Colonic mucosa (tissue), 4 donors: ENCODE measurements at regions not wholly inside any gene's neighbourhood (a gene's known extent, or its start where the extent isn't known, plus 50 kb on each side); places are given as distances from the start of the nearest gene placed in this dataset.

Experiments
- DNase-seq: peaks from one replicate; pipeline ENCODE4 v3.0.0-alpha.2; 2020
- H3K27ac ChIP-seq: fragments of 200-600 bp; one replicate; pipeline ENCODE4 v1.8.0; 2021
- H3K27me3 ChIP-seq: fragments of 200-600 bp; one replicate; pipeline ENCODE4 v1.8.0; 2021
- H3K36me3 ChIP-seq: fragments of 200-600 bp; one replicate; pipeline ENCODE4 v1.8.0; 2021
- H3K4me1 ChIP-seq: fragments of 200-600 bp; one replicate; pipeline ENCODE4 v1.8.0; 2021; ENCODE audit warnings: mild to moderate bottlenecking
- H3K4me3 ChIP-seq: fragments of 200-600 bp; one replicate; pipeline ENCODE4 v1.8.0; 2021
- H3K9ac ChIP-seq, 2 donors: one replicate each; pipeline ENCODE4 v1.7.0; 2013; ENCODE audit warnings: control low read depth in 2 of 2, low read depth in 2 of 2, low read length in 2 of 2
- H3K9me3 ChIP-seq: fragments of 200-600 bp; one replicate; pipeline ENCODE4 v1.8.0; 2021
- CTCF ChIP-seq: fragments of 200-600 bp; IDR thresholded peaks from one replicate; pipeline ENCODE4 v1.8.0; 2022; ENCODE audit warnings: antibody characterized with exemption, mild to moderate bottlenecking
- intact Hi-C: fragments of 100-400 bp; cut with DNase I; formaldehyde crosslinking; loops from one replicate; pipeline ENCODE4 v1.14.1; 2022
- donor health status: healthy.
- donor health status: DM: no; HTN: no; CAD: no.
- donor health status: DM: no; HTN: no; CAD: no.

GRCh38 chr9:86859056-86859455 lies 88.2 kb downstream of the GAS1 start:
- Histone ChIP-seq H3K27me3 (no peaks in the 10 kb centered on the region), H3K4me1 (no peaks in the 10 kb centered on the region), H3K27ac (no peak overlapping the region), H3K9me3 (no peaks in the 10 kb centered on the region), H3K4me3 (no peak overlapping the region), H3K9ac (no peak overlapping the region), H3K36me3 (no peaks in the 10 kb centered on the region)
- no peak for TF ChIP-seq CTCF
- no peak for DNase-seq
- intact Hi-C loops: no loop called here

DNA sequence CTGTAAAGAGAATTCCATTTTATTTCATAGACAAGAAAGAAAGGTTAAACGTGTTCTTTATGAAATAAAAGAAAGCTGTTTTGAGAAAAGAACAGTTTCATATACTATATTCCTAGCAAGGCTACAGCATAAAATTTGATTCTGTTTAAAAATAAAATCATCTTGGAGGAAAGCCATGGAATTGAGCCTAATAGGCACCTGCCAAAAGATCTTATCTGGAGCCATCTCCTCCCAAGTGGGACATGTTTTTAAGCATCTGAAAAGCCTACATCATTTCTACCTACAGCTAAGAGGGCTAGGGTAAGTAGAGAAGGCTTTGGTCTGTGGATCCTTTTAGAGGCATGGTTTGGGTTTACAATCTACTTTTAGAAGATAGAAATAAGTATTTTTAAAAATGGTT lies 89.3 kb downstream of the GAS1 start:
- no peak overlapping the region for H3K27ac ChIP-seq
- H3K9ac ChIP-seq: no peak overlapping the region
- intact Hi-C loops: no loop called here
- no peaks in the 10 kb centered on the region for H3K9me3 ChIP-seq
- H3K27me3 ChIP-seq: no peaks in the 10 kb centered on the region
- no peak overlapping the region for H3K4me3 ChIP-seq
- H3K4me1 ChIP-seq: no peaks in the 10 kb centered on the region
- DNase-seq: no peak
- no peak for TF ChIP-seq CTCF
- no peaks in the 10 kb centered on the region for H3K36me3 ChIP-seq

GRCh38 chr9:86856259-86856658 lies 91.0 kb downstream of the GAS1 start:
- no peak for DNase-seq
- intact Hi-C loops: no loop called here

GRCh38 chr9:86854898-86855523 lies 92.3 kb downstream of the GAS1 start:
- no peak for TF ChIP-seq CTCF
- no peak overlapping the region for H3K4me3 ChIP-seq
- no peaks in the 10 kb centered on the region for H3K36me3 ChIP-seq
- intact Hi-C loops: no loop called here
- H3K27ac ChIP-seq: no peak overlapping the region
- H3K9me3 ChIP-seq: no peaks in the 10 kb centered on the region
- H3K27me3 ChIP-seq: no peaks in the 10 kb centered on the region
- no peaks in the 10 kb centered on the region for H3K4me1 ChIP-seq
- no peak overlapping the region for H3K9ac ChIP-seq
- no peak for DNase-seq

More at GRCh38 chr9:86856259-86856658, 91.0 kb downstream of the GAS1 start:
- Histone ChIP-seq H3K9ac (no peak overlapping the region), H3K36me3 (no peaks in the 10 kb centered on the region), H3K27me3 (no peaks in the 10 kb centered on the region), H3K4me1 (no peaks in the 10 kb centered on the region), H3K9me3 (no peaks in the 10 kb centered on the region), H3K4me3 (no peak overlapping the region), H3K27ac (no peak overlapping the region)
- TF ChIP-seq CTCF: no peak

GRCh38 chr9:86846656-86847055 lies 100.7 kb downstream of the GAS1 start:
- no peak overlapping the region for H3K9ac ChIP-seq
- H3K4me1 ChIP-seq: no peaks in the 10 kb centered on the region
- no peak overlapping the region for H3K4me3 ChIP-seq
- H3K36me3 ChIP-seq: no peaks in the 10 kb centered on the region
- no peak for DNase-seq
- H3K27ac ChIP-seq: no peak overlapping the region
- no peak for TF ChIP-seq CTCF
- intact Hi-C loops: no loop called here
- H3K27me3 ChIP-seq: no peaks in the 10 kb centered on the region
- no peaks in the 10 kb centered on the region for H3K9me3 ChIP-seq
